Astrocyte (in vitro differentiated cells and primary cell): ENCODE measurements at regions not wholly inside any gene's neighbourhood (a gene's known extent, or its start where the extent isn't known, plus 50 kb on each side); places are given as distances from the start of the nearest gene placed in this dataset.
A peak's percentile ranks its signal among the peaks of the same experiment; 100 is the strongest.

ENCODE experiments used
- DNase-seq: peaks from one replicate; pipeline ENCODE4 v3.0.0-alpha.2; 2010; ENCODE audit warnings: low read depth
- FAIRE-seq: peaks from 2 replicates; lab custom pipeline; 2011; peaks lifted over from hg19 to GRCh38; lab: Jason Lieb, UNC
- H2AFZ ChIP-seq: 2 replicates; pipeline ENCODE4 v1.6.0; 2012; ENCODE audit warnings: low read depth, low read length, inconsistent platforms
- H3K27ac ChIP-seq: 2 replicates; pipeline ENCODE4 v1.5.1; 2011; ENCODE audit warnings: low read depth, low read length, inconsistent platforms
- H3K27me3 ChIP-seq: 2 replicates; pipeline ENCODE4 v1.6.0; 2011; ENCODE audit warnings: low read length, inconsistent platforms; ENCODE audit not compliant: insufficient read depth
- H3K36me3 ChIP-seq: 2 replicates; pipeline ENCODE4 v1.5.1; 2011; ENCODE audit warnings: low read length, inconsistent platforms; ENCODE audit not compliant: insufficient read depth
- H3K4me1 ChIP-seq: 2 replicates; pipeline ENCODE4 v1.5.1; 2011; ENCODE audit warnings: low read length, inconsistent platforms; ENCODE audit not compliant: insufficient read depth
- H3K4me2 ChIP-seq: 2 replicates; pipeline ENCODE4 v1.6.0; 2012; ENCODE audit warnings: low read length, inconsistent platforms
- H3K4me3 ChIP-seq: 2 replicates; pipeline ENCODE4 v1.5.1; 2011; ENCODE audit warnings: low read depth, mild to moderate bottlenecking, low read length, inconsistent platforms; ENCODE audit not compliant: insufficient read depth
- H3K79me2 ChIP-seq: 2 replicates; pipeline ENCODE4 v1.6.0; 2012; ENCODE audit warnings: mild to moderate bottlenecking, low read length, inconsistent platforms; ENCODE audit not compliant: insufficient read depth
- H3K9ac ChIP-seq: 2 replicates; pipeline ENCODE4 v1.6.0; 2012; ENCODE audit warnings: mild to moderate bottlenecking, low read length, inconsistent platforms
- H3K9me3 ChIP-seq: 2 replicates; pipeline ENCODE4 v1.5.1; 2012; ENCODE audit warnings: low read depth, mild to moderate bottlenecking, low read length, inconsistent platforms; ENCODE audit not compliant: insufficient read depth
- H4K20me1 ChIP-seq: 2 replicates; pipeline ENCODE4 v1.6.0; 2012; ENCODE audit warnings: low read length, inconsistent platforms; ENCODE audit not compliant: insufficient read depth
- H3K27ac Mint-ChIP-seq: one replicate; pipeline ENCODE4 v1.8.0; 2021; ENCODE audit warnings: mild to moderate bottlenecking, mixed read lengths; ENCODE audit not compliant: unreplicated experiment
- H3K27me3 Mint-ChIP-seq: one replicate; pipeline ENCODE4 v1.8.0; 2021; ENCODE audit warnings: low read depth, mixed read lengths; ENCODE audit not compliant: unreplicated experiment
- H3K36me3 Mint-ChIP-seq: one replicate; pipeline ENCODE4 v1.8.0; 2021; ENCODE audit warnings: low read depth, mixed read lengths; ENCODE audit not compliant: unreplicated experiment
- H3K4me1 Mint-ChIP-seq: one replicate; pipeline ENCODE4 v1.8.0; 2021; ENCODE audit warnings: low read depth, mixed read lengths; ENCODE audit not compliant: unreplicated experiment
- H3K4me3 Mint-ChIP-seq: one replicate; pipeline ENCODE4 v1.8.0; 2021; ENCODE audit warnings: mild to moderate bottlenecking, moderate library complexity, mixed read lengths; ENCODE audit not compliant: unreplicated experiment
- H3K9me3 Mint-ChIP-seq: one replicate; pipeline ENCODE4 v1.8.0; 2021; ENCODE audit warnings: mild to moderate bottlenecking, mixed read lengths; ENCODE audit not compliant: unreplicated experiment
- CTCF ChIP-seq: IDR thresholded peaks from 2 replicates; pipeline ENCODE4 v1.5.1; 2011; ENCODE audit warnings: low read depth, mild to moderate bottlenecking, inconsistent platforms, low read length, moderate library complexity; ENCODE audit not compliant: insufficient read depth
- EZH2 ChIP-seq: IDR thresholded peaks from 2 replicates; pipeline ENCODE4 v1.6.1; 2012; ENCODE audit warnings: mild to moderate bottlenecking, low read length, inconsistent platforms; ENCODE audit not compliant: insufficient read depth

DNA sequence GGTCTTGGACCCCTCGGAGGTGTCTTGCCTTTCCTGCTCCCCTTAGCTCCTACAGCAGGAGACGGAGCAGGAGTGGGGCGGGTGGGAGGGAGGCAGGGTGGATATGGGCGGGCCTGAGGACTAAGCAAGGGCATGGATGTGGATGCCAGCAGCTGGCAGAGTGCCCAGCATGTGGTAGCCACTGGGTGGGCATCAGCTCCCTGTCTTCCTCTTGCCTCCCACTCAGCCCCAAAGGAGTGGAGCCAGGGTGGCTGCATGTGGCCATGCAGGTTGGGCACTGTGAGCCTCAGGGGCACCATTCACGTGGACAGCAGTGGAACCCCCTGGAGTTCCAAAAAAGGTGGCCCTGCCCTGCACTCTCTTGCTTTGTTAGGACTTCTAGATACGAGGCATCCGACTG lies 90.1 kb upstream of the TBCA start:
- Mint-ChIP-seq H3K9me3 (peaks cover 5% of the 10 kb centered on the region), H3K27ac (no peak overlapping the region), H3K36me3 (no peaks in the 10 kb centered on the region), H3K4me1 (no peaks in the 10 kb centered on the region), H3K27me3 (peaks cover 18% of the 10 kb centered on the region), H3K4me3 (no peak overlapping the region)
- DNase-seq (no peak), FAIRE-seq (no peak)
- no peaks in the 10 kb centered on the region for H3K4me1 ChIP-seq
- no peak overlapping the region for H3K4me3 ChIP-seq
- H3K27ac ChIP-seq: no peak overlapping the region
- H3K9me3 ChIP-seq: no peaks in the 10 kb centered on the region
- no peak overlapping the region for H2AFZ ChIP-seq
- no peak overlapping the region for H3K9ac ChIP-seq
- H3K36me3 ChIP-seq: no peaks in the 10 kb centered on the region
- H3K27me3 ChIP-seq: peaks cover 2% of the 10 kb centered on the region
- H4K20me1 ChIP-seq: no peaks in the 10 kb centered on the region
- H3K79me2 ChIP-seq: no peaks in the 10 kb centered on the region
- no peak overlapping the region for H3K4me2 ChIP-seq
- no peak for TF ChIP-seq EZH2
- no peak for TF ChIP-seq CTCF

DNA sequence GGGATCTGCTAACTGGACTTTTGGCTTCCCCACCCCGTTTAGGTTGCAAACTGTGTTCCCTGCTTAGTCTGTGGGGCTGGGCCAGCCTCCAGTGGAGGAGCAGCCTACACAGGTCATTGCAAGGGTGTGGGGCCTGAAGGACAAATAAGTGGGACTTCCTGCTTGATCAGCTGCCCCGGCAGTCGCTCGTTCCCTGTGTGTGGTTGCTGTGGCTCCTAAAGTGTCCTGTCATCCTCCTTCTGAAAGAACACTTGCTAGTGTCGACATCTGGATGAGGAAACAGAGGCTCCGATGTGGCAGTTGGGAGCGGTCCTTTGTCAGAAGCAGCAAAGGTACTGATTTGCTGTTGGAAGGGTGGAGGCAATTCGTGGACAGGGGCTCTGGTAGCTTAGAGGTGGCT lies 88.9 kb upstream of the TBCA start:
- TF ChIP-seq CTCF (no peak), EZH2 (no peak)
- FAIRE-seq: no peak
- no peak overlapping the region for H3K4me3 ChIP-seq
- H2AFZ ChIP-seq: no peak overlapping the region
- no peaks in the 10 kb centered on the region for H3K79me2 ChIP-seq
- no peak overlapping the region for H3K4me3 Mint-ChIP-seq
- H3K4me2 ChIP-seq: no peak overlapping the region
- DNase-seq: no peak
- H3K36me3 Mint-ChIP-seq: no peaks in the 10 kb centered on the region
- H3K9ac ChIP-seq: no peak overlapping the region
- no peaks in the 10 kb centered on the region for H4K20me1 ChIP-seq
- H3K4me1 ChIP-seq: no peaks in the 10 kb centered on the region
- no peaks in the 10 kb centered on the region for H3K36me3 ChIP-seq
- no peak overlapping the region for H3K27ac Mint-ChIP-seq
- H3K27me3 ChIP-seq: peaks cover 2% of the 10 kb centered on the region
- H3K27ac ChIP-seq: no peak overlapping the region
- peaks cover 5% of the 10 kb centered on the region for H3K9me3 Mint-ChIP-seq
- H3K27me3 Mint-ChIP-seq: peaks cover 18% of the 10 kb centered on the region
- no peaks in the 10 kb centered on the region for H3K9me3 ChIP-seq
- H3K4me1 Mint-ChIP-seq: peaks cover 7% of the 10 kb centered on the region

DNA sequence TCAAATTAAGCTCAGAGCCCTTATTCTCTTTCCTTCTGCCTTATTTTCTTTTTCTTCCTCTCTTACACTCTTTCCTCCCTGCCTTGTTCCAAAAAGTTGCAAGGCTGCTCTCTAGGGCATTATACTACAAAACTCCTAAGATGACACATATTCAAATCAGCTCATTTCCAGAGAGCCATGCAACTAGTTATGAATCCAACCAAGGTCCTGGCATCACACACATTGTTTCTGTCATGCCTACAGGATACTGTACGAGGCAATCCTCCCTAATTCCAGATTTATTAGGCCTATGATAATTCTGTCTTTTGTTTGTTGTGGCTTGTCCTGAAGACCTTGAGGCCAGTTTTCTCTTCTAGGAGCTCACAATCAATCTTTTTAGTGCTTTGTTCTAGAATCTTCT lies 87.0 kb upstream of the TBCA start:
- Histone ChIP-seq H4K20me1 (no peaks in the 10 kb centered on the region), H2AFZ (no peak overlapping the region), H3K79me2 (no peaks in the 10 kb centered on the region), H3K9ac (no peak overlapping the region), H3K27ac (no peak overlapping the region), H3K4me1 (no peaks in the 10 kb centered on the region), H3K4me2 (no peak overlapping the region), H3K9me3 (no peaks in the 10 kb centered on the region), H3K4me3 (no peak overlapping the region), H3K27me3 (peaks cover 2% of the 10 kb centered on the region), H3K36me3 (no peaks in the 10 kb centered on the region)
- Mint-ChIP-seq H3K36me3 (no peaks in the 10 kb centered on the region), H3K27me3 (peaks cover 18% of the 10 kb centered on the region), H3K4me1 (peaks cover 17% of the 10 kb centered on the region), H3K9me3 (peaks cover 5% of the 10 kb centered on the region), H3K27ac (no peak overlapping the region), H3K4me3 (no peak overlapping the region)
- DNase-seq (no peak), FAIRE-seq (peak; percentile 9)
- no peak for TF ChIP-seq CTCF
- no peak for TF ChIP-seq EZH2
